ENCODE measurements at regions not wholly inside any gene's neighbourhood (a gene's known extent, or its start where the extent isn't known, plus 50 kb on each side); places are given as distances from the start of the nearest gene placed in this dataset.

DNA sequence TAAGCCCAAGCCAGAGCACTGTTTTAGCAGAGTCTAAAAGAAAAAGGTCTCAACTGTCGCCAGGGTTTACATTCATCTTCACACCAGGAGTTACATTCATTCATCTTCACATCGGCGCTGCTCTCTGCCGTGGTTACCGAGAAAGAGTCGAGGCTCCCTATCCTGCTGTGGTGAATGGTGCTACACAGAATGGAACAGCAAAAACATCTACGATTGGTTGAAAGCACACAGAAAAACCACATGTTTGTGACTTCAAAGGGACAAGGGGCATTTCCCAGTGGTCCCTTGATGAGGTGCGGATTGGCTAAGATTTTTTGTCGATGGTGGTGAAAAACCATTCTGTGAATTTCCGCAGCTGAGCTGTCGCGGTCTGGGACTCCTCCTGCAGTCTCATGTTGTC lies 231.1 kb downstream of the SIPA1L2 start:
- CTCF ChIA-PET = no interaction called here
- H3K9me3 ChIP-seq (ENCODE audit: low read depth, low read length, poor library complexity, severe bottlenecking) = no peaks in the 10 kb centered on the region
- no peak for TF ChIP-seq EZH2 (IDR thresholded peaks at IDR 0.05; ENCODE audit: borderline replicate concordance, low read depth, low read length, poor library complexity, severe bottlenecking)
- TF ChIP-seq, protein P1, sequence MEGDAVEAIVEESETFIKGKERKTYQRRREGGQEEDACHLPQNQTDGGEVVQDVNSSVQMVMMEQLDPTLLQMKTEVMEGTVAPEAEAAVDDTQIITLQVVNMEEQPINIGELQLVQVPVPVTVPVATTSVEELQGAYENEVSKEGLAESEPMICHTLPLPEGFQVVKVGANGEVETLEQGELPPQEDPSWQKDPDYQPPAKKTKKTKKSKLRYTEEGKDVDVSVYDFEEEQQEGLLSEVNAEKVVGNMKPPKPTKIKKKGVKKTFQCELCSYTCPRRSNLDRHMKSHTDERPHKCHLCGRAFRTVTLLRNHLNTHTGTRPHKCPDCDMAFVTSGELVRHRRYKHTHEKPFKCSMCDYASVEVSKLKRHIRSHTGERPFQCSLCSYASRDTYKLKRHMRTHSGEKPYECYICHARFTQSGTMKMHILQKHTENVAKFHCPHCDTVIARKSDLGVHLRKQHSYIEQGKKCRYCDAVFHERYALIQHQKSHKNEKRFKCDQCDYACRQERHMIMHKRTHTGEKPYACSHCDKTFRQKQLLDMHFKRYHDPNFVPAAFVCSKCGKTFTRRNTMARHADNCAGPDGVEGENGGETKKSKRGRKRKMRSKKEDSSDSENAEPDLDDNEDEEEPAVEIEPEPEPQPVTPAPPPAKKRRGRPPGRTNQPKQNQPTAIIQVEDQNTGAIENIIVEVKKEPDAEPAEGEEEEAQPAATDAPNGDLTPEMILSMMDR (conservative IDR thresholded peaks at IDR 0.05; ENCODE audit: low read depth, low read length) = no peak
- DNase-seq (ENCODE audit: low spot score) = no peak
- H3K4me1 ChIP-seq (ENCODE audit: insufficient read depth, low read length, poor library complexity, severe bottlenecking) = no peaks in the 10 kb centered on the region
- no peak overlapping the region for H3K4me3 ChIP-seq (ENCODE audit: low read depth, low read length, poor library complexity, severe bottlenecking)
- BruUV-seq (replicated peaks) = no TSS peak
- H3K27ac ChIP-seq (ENCODE audit: low read depth, low read length, poor library complexity, severe bottlenecking) = no peak overlapping the region
- intact Hi-C loops (cut with micrococcal nuclease; ENCODE audit: unreplicated experiment) = no loop called here
- no peaks in the 10 kb centered on the region for H3K27me3 ChIP-seq (replicated peaks; ENCODE audit: insufficient read depth, low read depth, low read length, poor library complexity)
- no peaks in the 10 kb centered on the region for H3K36me3 ChIP-seq (ENCODE audit: insufficient read depth, low read length, poor library complexity, severe bottlenecking)
- POLR2A ChIA-PET (ENCODE audit: low non-redundant PET) = no interaction called here

DNA sequence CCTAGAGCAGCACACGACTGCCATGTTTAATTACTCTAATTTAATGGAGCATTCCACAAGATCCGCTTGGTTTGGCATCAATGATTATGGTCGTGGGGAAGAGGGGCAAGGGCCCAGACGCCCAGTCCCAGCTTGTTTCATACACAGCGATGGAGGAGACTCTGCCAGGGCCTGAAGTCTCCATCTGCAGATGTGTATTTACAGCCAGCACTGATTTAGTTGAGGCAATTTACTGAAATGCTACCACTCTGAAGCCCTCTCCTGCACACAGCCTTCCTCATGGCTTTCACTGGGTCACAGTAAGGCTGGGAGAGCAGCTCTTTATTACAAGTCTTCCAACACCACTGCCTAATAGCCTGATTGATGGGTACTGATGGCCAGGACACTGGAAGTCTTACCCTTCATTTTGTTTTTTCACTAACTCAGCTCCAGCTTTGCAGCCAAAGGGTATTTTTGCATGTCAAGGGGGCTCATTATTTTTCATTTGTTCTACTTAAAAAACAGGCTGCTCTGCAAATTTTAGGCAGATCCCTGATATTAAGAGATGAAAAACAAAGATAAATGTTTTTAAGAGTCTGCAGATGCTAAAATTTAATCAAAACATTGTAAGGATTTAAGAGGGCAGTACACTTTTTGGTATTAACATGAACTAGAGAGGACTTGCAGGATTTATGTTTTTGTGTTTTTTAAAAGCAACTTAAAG lies 236.3 kb downstream of the SIPA1L2 start:
- CTCF ChIA-PET = no interaction called here
- no peak for DNase-seq (ENCODE audit: low spot score)
- Histone ChIP-seq H3K27me3 (replicated peaks; ENCODE audit: insufficient read depth, low read depth, low read length, poor library complexity) (no peaks in the 10 kb centered on the region), H3K27ac (ENCODE audit: low read depth, low read length, poor library complexity, severe bottlenecking) (no peak overlapping the region), H3K36me3 (ENCODE audit: insufficient read depth, low read length, poor library complexity, severe bottlenecking) (no peaks in the 10 kb centered on the region), H3K9me3 (ENCODE audit: low read depth, low read length, poor library complexity, severe bottlenecking) (no peaks in the 10 kb centered on the region), H3K4me3 (ENCODE audit: low read depth, low read length, poor library complexity, severe bottlenecking) (no peak overlapping the region), H3K4me1 (ENCODE audit: insufficient read depth, low read length, poor library complexity, severe bottlenecking) (no peaks in the 10 kb centered on the region)
- intact Hi-C loops (cut with micrococcal nuclease; ENCODE audit: unreplicated experiment) = no loop called here
- POLR2A ChIA-PET (ENCODE audit: low non-redundant PET) = no interaction called here
- BruUV-seq (replicated peaks) = no TSS peak
- TF ChIP-seq EZH2 (IDR thresholded peaks at IDR 0.05; ENCODE audit: borderline replicate concordance, low read depth, low read length, poor library complexity, severe bottlenecking) = no peak
- TF ChIP-seq, protein P1 (conservative IDR thresholded peaks at IDR 0.05; ENCODE audit: low read depth, low read length) = no peak

DNA sequence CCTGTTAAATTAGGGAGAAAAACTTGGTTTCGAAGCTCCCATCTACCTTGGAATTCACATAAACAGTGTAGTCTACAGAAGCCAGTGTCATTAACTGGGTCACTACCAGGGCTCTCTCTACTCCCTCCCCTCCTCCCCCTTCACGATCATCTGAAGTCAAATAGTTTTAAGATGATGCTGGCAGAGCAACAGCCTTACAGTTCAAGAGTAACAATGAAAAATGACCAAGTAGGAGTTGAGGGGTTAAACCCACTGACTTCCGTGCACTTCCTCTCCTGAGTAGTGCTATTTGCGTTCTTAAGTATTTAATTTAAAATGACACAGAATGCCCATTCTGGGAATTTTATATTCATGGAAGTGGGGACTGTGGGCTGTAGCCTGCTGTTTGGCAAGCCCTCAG lies 236.9 kb downstream of the SIPA1L2 start:
- intact Hi-C loops (cut with micrococcal nuclease; ENCODE audit: unreplicated experiment) = no loop called here
- POLR2A ChIA-PET (ENCODE audit: low non-redundant PET) = no interaction called here
- DNase-seq (ENCODE audit: low spot score) = no peak
- no peak for TF ChIP-seq EZH2 (IDR thresholded peaks at IDR 0.05; ENCODE audit: borderline replicate concordance, low read depth, low read length, poor library complexity, severe bottlenecking)
- TF ChIP-seq, protein P1 (conservative IDR thresholded peaks at IDR 0.05; ENCODE audit: low read depth, low read length) = no peak
- BruUV-seq (replicated peaks) = no TSS peak
- no peaks in the 10 kb centered on the region for H3K36me3 ChIP-seq (ENCODE audit: insufficient read depth, low read length, poor library complexity, severe bottlenecking)
- H3K27me3 ChIP-seq (replicated peaks; ENCODE audit: insufficient read depth, low read depth, low read length, poor library complexity) = no peaks in the 10 kb centered on the region
- no peaks in the 10 kb centered on the region for H3K4me1 ChIP-seq (ENCODE audit: insufficient read depth, low read length, poor library complexity, severe bottlenecking)
- CTCF ChIA-PET = no interaction called here
- no peak overlapping the region for H3K27ac ChIP-seq (ENCODE audit: low read depth, low read length, poor library complexity, severe bottlenecking)
- H3K4me3 ChIP-seq (ENCODE audit: low read depth, low read length, poor library complexity, severe bottlenecking) = no peak overlapping the region
- no peaks in the 10 kb centered on the region for H3K9me3 ChIP-seq (ENCODE audit: low read depth, low read length, poor library complexity, severe bottlenecking)
